ENCODE measurements at regions not wholly inside any gene's neighbourhood (a gene's known extent, or its start where the extent isn't known, plus 50 kb on each side); places are given as distances from the start of the nearest gene placed in this dataset.

DNA sequence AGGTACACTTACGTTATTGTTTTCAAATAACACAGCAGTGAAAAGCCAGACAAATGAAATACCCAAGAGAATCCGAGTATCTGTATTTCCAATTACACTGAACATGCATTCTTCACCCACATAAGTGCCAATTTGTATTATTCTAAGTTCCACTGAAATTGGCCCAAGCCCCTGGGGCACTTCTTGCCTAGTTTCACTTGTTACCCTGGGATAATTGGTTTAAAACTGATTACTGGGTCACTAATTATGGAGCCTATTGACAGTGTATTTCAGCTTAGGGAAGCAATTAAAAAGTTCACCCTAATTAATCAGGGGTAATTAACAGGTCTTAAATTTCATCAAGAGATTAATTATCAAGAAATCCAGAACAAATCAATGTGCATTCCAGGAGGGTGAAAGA lies 60.5 kb upstream of the HS3ST2 start:
- H3K4me2 ChIP-seq, result no peak overlapping the region
- DNase-seq (ENCODE audit: low spot score), result no peak
- H3K4me3 ChIP-seq, result no peak overlapping the region

DNA sequence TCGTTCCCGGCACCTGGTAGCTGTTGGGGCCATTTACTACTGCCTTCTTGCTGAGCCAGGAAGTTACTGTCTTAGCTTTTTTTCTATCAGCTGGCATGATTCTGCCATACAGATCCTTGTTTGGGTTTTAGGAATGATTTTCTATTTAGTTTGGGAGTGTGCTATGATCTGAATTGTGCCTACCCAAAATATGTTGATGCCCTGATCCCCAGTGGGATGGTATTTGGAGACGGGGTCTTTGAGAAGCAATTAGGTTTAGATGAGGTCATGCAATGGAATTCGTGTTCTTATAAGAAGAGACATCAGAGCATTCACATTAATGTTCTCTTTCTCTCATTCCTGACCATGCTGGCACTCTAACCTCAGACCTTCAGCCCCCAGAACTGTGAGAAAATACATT lies 59.4 kb upstream of the HS3ST2 start:
- H3K4me1 ChIP-seq (ENCODE audit: insufficient read depth), result no peaks in the 10 kb centered on the region
- H3K9me2 ChIP-seq (replicated peaks; ENCODE audit: insufficient read depth), result no peaks in the 10 kb centered on the region
- no peaks in the 10 kb centered on the region for H4K20me1 ChIP-seq (ENCODE audit: insufficient read depth, poor library complexity, severe bottlenecking)
- H3K79me2 ChIP-seq, result no peaks in the 10 kb centered on the region
- no peaks in the 10 kb centered on the region for H3K36me3 ChIP-seq (replicated peaks; ENCODE audit: insufficient read depth, low read depth)
- no peaks in the 10 kb centered on the region for H3K9me3 ChIP-seq (ENCODE audit: low read depth)
- TF ChIP-seq, protein P1, sequence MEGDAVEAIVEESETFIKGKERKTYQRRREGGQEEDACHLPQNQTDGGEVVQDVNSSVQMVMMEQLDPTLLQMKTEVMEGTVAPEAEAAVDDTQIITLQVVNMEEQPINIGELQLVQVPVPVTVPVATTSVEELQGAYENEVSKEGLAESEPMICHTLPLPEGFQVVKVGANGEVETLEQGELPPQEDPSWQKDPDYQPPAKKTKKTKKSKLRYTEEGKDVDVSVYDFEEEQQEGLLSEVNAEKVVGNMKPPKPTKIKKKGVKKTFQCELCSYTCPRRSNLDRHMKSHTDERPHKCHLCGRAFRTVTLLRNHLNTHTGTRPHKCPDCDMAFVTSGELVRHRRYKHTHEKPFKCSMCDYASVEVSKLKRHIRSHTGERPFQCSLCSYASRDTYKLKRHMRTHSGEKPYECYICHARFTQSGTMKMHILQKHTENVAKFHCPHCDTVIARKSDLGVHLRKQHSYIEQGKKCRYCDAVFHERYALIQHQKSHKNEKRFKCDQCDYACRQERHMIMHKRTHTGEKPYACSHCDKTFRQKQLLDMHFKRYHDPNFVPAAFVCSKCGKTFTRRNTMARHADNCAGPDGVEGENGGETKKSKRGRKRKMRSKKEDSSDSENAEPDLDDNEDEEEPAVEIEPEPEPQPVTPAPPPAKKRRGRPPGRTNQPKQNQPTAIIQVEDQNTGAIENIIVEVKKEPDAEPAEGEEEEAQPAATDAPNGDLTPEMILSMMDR (IDR thresholded peaks at IDR 0.05; ENCODE audit: poor library complexity), result no peak
- TF ChIP-seq EZH2 (IDR thresholded peaks at IDR 0.05; ENCODE audit: borderline replicate concordance), result no peak
- H3K4me2 ChIP-seq, result no peak overlapping the region
- H3K4me3 ChIP-seq, result no peak overlapping the region
- H2AFZ ChIP-seq, result no peak overlapping the region
- H3K27me3 ChIP-seq, result peaks cover 7% of the 10 kb centered on the region
- no peak for DNase-seq (ENCODE audit: low spot score)
- H3K27ac ChIP-seq, result no peak overlapping the region
- WGBS (ENCODE audit: low lambda C conversion rate, missing lambda C conversion rate), result 88% methylated on average over 4 of the region's 4 CpGs

More for the DNA sequence above, 60.5 kb upstream of the HS3ST2 start:
- Histone ChIP-seq H3K27me3 (peaks cover 7% of the 10 kb centered on the region), H3K4me1 (ENCODE audit: insufficient read depth) (no peaks in the 10 kb centered on the region), H3K9me3 (ENCODE audit: low read depth) (no peaks in the 10 kb centered on the region), H3K36me3 (replicated peaks; ENCODE audit: insufficient read depth, low read depth) (no peaks in the 10 kb centered on the region), H2AFZ (no peak overlapping the region), H3K27ac (no peak overlapping the region), H3K79me2 (no peaks in the 10 kb centered on the region), H4K20me1 (ENCODE audit: insufficient read depth, poor library complexity, severe bottlenecking) (no peaks in the 10 kb centered on the region), H3K9me2 (replicated peaks; ENCODE audit: insufficient read depth) (no peaks in the 10 kb centered on the region)
- TF ChIP-seq, protein P1 (IDR thresholded peaks at IDR 0.05; ENCODE audit: poor library complexity), result no peak
- TF ChIP-seq EZH2phosphoT487 (IDR thresholded peaks at IDR 0.05; ENCODE audit: low read depth, severe bottlenecking, unreplicated experiment) (no peak), EZH2 (IDR thresholded peaks at IDR 0.05; ENCODE audit: borderline replicate concordance) (no peak)
- 74% methylated on average over 2 of the region's 2 CpGs for WGBS (ENCODE audit: low lambda C conversion rate, missing lambda C conversion rate)

DNA sequence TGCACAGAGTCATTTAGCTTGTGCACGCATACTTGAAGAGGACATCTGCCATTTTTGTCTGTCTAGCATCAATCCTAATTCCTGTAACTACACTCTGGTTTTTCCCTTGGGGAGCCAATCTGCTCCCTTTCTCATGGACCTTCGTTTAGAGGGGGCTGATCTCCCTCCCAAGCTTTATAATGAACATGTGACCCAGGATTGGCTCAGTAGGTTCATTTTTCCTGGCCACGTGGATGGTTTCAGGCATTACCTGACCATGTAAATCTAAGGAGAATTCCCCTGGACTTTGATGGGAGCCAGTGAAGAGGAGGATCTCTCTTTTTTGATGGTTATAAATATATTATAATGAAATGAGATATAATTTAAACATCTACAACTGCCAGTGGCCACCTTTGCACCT lies 56.8 kb upstream of the HS3ST2 start:
- H3K4me1 ChIP-seq (ENCODE audit: insufficient read depth), result no peaks in the 10 kb centered on the region
- no peak for TF ChIP-seq EZH2phosphoT487 (IDR thresholded peaks at IDR 0.05; ENCODE audit: low read depth, severe bottlenecking, unreplicated experiment)
- no peaks in the 10 kb centered on the region for H3K9me3 ChIP-seq (ENCODE audit: low read depth)
- no peak overlapping the region for H3K27ac ChIP-seq
- H3K79me2 ChIP-seq, result no peaks in the 10 kb centered on the region
- H2AFZ ChIP-seq, result no peak overlapping the region
- DNase-seq (ENCODE audit: low spot score), result no peak
- no peaks in the 10 kb centered on the region for H4K20me1 ChIP-seq (ENCODE audit: insufficient read depth, poor library complexity, severe bottlenecking)
- H3K36me3 ChIP-seq (replicated peaks; ENCODE audit: insufficient read depth, low read depth), result no peaks in the 10 kb centered on the region
- no peak overlapping the region for H3K4me2 ChIP-seq
- no peak overlapping the region for H3K4me3 ChIP-seq
- 76% methylated on average over 3 of the region's 3 CpGs for WGBS (ENCODE audit: low lambda C conversion rate, missing lambda C conversion rate)
- H3K27me3 ChIP-seq, result peaks cover 7% of the 10 kb centered on the region
- H3K9me2 ChIP-seq (replicated peaks; ENCODE audit: insufficient read depth), result no peaks in the 10 kb centered on the region

DNA sequence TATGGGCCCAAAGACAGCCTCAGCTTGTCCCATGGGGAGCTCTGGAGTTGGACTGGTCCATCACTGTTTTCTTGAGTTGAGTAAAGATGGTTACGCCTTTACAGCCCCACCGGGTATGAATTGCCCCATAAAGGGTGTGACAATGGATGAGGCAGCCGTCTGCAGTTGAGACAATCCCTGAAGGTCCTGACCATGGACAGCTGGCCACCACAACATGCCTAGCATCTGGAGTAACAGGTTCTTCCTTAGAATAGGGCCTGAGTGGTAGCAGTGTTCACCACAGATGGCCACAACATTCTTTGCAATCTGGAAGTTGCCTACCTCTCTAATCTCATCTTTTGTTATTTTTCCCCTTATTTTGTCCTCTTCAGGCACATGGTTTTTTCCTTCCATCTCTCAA lies 51.5 kb upstream of the HS3ST2 start:
- no peak overlapping the region for H3K4me3 ChIP-seq
- DNase-seq (ENCODE audit: low spot score), result no peak
- no peak overlapping the region for H2AFZ ChIP-seq
- TF ChIP-seq EZH2 (IDR thresholded peaks at IDR 0.05; ENCODE audit: borderline replicate concordance) (no peak), EZH2phosphoT487 (IDR thresholded peaks at IDR 0.05; ENCODE audit: low read depth, severe bottlenecking, unreplicated experiment) (no peak)
- TF ChIP-seq, protein P1 (IDR thresholded peaks at IDR 0.05; ENCODE audit: poor library complexity), result no peak
- H3K4me2 ChIP-seq, result no peak overlapping the region
- no peaks in the 10 kb centered on the region for H3K27me3 ChIP-seq
- H3K27ac ChIP-seq, result no peak overlapping the region
- 85% methylated on average over 3 of the region's 3 CpGs for WGBS (ENCODE audit: low lambda C conversion rate, missing lambda C conversion rate)
- H3K36me3 ChIP-seq (replicated peaks; ENCODE audit: insufficient read depth, low read depth), result no peaks in the 10 kb centered on the region
- H3K79me2 ChIP-seq, result no peaks in the 10 kb centered on the region
- H3K9me3 ChIP-seq (ENCODE audit: low read depth), result no peaks in the 10 kb centered on the region
- no peaks in the 10 kb centered on the region for H3K9me2 ChIP-seq (replicated peaks; ENCODE audit: insufficient read depth)
- H4K20me1 ChIP-seq (ENCODE audit: insufficient read depth, poor library complexity, severe bottlenecking), result no peaks in the 10 kb centered on the region
- no peaks in the 10 kb centered on the region for H3K4me1 ChIP-seq (ENCODE audit: insufficient read depth)

All from hepatocyte (in vitro differentiated cells).